Nephron (organoid): ENCODE measurements at regions not wholly inside any gene's neighbourhood (a gene's known extent, or its start where the extent isn't known, plus 50 kb on each side); places are given as distances from the start of the nearest gene placed in this dataset.

ENCODE experiments used
- H3K27ac Mint-ChIP-seq, 3 experiments: 2 replicates each; pipeline ENCODE4 v1.8.0; 2020; ENCODE audit warnings: mixed read lengths in 3 of 3, mild to moderate bottlenecking in 2 of 3, moderate library complexity in 1 of 3
- H3K27me3 Mint-ChIP-seq: 2 replicates; pipeline ENCODE4 v1.8.0; 2021; ENCODE audit warnings: low read depth, mild to moderate bottlenecking, moderate library complexity, mixed read lengths
- H3K36me3 Mint-ChIP-seq: 2 replicates; pipeline ENCODE4 v1.8.0; 2020; ENCODE audit warnings: low read depth, mixed read lengths
- H3K4me1 Mint-ChIP-seq: 2 replicates; pipeline ENCODE4 v1.8.0; 2020; ENCODE audit warnings: mixed read lengths
- H3K4me3 Mint-ChIP-seq, 3 experiments: 2 replicates each; pipeline ENCODE4 v1.8.0; 2020; ENCODE audit warnings: mild to moderate bottlenecking in 3 of 3, mixed read lengths in 3 of 3, moderate library complexity in 2 of 3
- H3K9me3 Mint-ChIP-seq: 2 replicates; pipeline ENCODE4 v1.8.0; 2020; ENCODE audit warnings: mixed read lengths
- CTCF ChIP-seq, 3 experiments: fragments of 200-600 bp; sonication (generic); IDR thresholded peaks; one replicate each; pipeline ENCODE4 v1.5.0; 2021; ENCODE audit warnings: antibody characterized with exemption in 3 of 3; ENCODE audit not compliant: unreplicated experiment in 3 of 3

DNA sequence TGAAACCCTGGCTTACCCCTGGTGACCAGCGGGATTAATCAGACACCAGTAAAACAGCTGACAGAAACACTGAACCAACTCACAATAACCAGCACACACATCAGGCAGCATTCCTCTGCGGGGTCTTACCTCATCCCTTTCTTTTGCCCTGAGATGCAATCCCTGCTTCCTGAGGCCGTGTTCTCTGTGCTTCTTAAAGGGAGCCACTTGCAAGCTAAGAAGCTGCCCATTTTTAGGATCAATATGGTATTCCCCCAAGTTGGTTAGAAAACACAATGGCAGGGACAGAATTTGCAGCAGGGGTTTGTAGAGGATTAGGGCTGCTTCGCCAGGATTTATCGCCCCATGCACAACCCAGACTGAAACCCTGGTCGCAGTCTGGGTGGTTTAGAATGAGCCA, 74.7 kb upstream of the OLIG2 start:
- Mint-ChIP-seq H3K4me3 (no peak overlapping the region), H3K9me3 (peaks cover 5% of the 10 kb centered on the region), H3K4me1 (peaks cover 10% of the 10 kb centered on the region), H3K27me3 (peaks cover 79% of the 10 kb centered on the region), H3K36me3 (no peaks in the 10 kb centered on the region), H3K27ac (no peak overlapping the region)
- TF ChIP-seq CTCF (IDR thresholded peaks at IDR 0.05; ENCODE audit: unreplicated experiment in 3 of 3) = no peak

GRCh38 chr21:32954353-32954752, 71.4 kb upstream of the OLIG2 start:
- no peak for TF ChIP-seq CTCF (IDR thresholded peaks at IDR 0.05; ENCODE audit: unreplicated experiment in 3 of 3)
- Mint-ChIP-seq H3K4me1 (peaks cover 10% of the 10 kb centered on the region), H3K9me3 (peaks cover 4% of the 10 kb centered on the region), H3K27ac (no peak overlapping the region), H3K27me3 (peaks cover 82% of the 10 kb centered on the region), H3K36me3 (no peaks in the 10 kb centered on the region), H3K4me3 (no peak overlapping the region)

- peaks cover 4% of the 10 kb centered on the region for H3K9me3 Mint-ChIP-seq
- TF ChIP-seq CTCF (IDR thresholded peaks at IDR 0.05; ENCODE audit: unreplicated experiment in 3 of 3) = no peak
- H3K27ac Mint-ChIP-seq = no peak overlapping the region
- peaks cover 10% of the 10 kb centered on the region for H3K4me1 Mint-ChIP-seq
- no peaks in the 10 kb centered on the region for H3K36me3 Mint-ChIP-seq
- no peak overlapping the region for H3K4me3 Mint-ChIP-seq
- H3K27me3 Mint-ChIP-seq = peaks cover 77% of the 10 kb centered on the region
Measured at GRCh38 chr21:32955311-32956060, 70.2 kb upstream of the OLIG2 start.

DNA sequence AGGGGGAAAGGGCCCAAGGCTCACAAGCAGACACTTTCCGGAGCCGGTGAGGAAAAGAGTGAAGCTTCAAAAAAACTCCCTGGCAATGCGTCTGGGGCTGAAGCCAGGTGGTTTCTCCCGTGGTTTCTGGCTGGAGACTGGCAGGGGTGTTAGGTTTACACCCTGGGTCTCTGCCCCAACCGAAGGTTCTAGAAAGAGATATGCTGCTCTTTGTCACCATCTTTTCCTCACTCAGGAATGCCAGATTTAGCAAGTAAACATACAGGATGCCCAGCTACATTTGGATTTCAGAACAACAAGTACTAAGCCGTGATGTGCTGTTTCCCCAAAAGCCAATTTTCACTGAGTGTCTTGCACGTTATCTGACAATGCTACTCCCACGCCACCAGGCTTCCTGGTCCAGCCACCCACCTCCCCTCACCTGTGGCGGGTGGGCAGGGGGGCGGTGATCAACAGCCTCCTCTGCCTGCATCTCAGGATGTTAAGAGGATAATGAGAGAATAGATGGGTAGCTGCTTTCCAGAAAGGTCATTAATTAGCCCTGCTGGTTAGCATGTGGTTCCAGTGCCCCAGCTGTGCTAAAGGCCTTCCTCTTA, 69.6 kb upstream of the OLIG2 start:
- TF ChIP-seq CTCF (IDR thresholded peaks at IDR 0.05; ENCODE audit: unreplicated experiment in 3 of 3) = no peak
- H3K27ac Mint-ChIP-seq = no peak overlapping the region
- peaks cover 4% of the 10 kb centered on the region for H3K9me3 Mint-ChIP-seq
- peaks cover 76% of the 10 kb centered on the region for H3K27me3 Mint-ChIP-seq
- no peaks in the 10 kb centered on the region for H3K36me3 Mint-ChIP-seq
- no peak overlapping the region for H3K4me3 Mint-ChIP-seq
- H3K4me1 Mint-ChIP-seq = peaks cover 10% of the 10 kb centered on the region

DNA sequence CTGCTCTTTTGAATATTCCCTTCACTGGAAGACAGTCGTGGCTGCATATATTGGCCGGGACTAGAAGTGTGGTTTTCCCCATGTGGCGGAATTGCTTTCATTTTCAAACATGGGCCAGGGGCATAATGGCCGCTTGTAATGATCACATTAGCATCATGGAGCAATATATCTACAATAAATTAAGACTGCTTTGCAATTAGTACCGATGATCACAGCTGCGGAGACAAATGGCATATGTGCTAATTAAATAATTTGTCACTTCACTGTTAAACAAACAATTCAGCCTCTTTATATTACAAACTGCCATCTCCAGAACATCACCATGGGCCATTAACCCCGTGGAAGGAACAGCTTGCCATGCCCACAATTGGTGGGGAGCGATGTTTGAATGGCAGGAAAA, 68.2 kb upstream of the OLIG2 start:
- no peak for TF ChIP-seq CTCF (IDR thresholded peaks at IDR 0.05; ENCODE audit: unreplicated experiment in 3 of 3)

More for the DNA sequence above, 68.2 kb upstream of the OLIG2 start:
- Mint-ChIP-seq H3K36me3 (no peaks in the 10 kb centered on the region), H3K4me1 (peaks cover 9% of the 10 kb centered on the region), H3K4me3 (no peak overlapping the region), H3K27me3 (peaks cover 73% of the 10 kb centered on the region), H3K27ac (no peak overlapping the region), H3K9me3 (peaks cover 4% of the 10 kb centered on the region)
